Heart right ventricle (tissue), 16 donors: ENCODE measurements at regions not wholly inside any gene's neighbourhood (a gene's known extent, or its start where the extent isn't known, plus 50 kb on each side); places are given as distances from the start of the nearest gene placed in this dataset.

Experiments
- ATAC-seq, 8 donors: fragments of 200-7000 bp; cut with Tn5 transposase; one replicate each; pipeline ENCODE4 v1.9.1; 2020; ENCODE audit warnings: mild to moderate bottlenecking in 8 of 8, moderate library complexity in 8 of 8, moderate number of reproducible peaks in 1 of 8
- DNase-seq, 2 donors: peaks; one replicate each; pipeline ENCODE4 v3.0.0-alpha.2; 2020
- H3K27ac ChIP-seq, 10 donors: fragments of 200-600 bp; sonication (generic) in 2 of 10; one replicate each; pipeline versions ENCODE4 v1.5.0 to v1.8.0; 2020 to 2022; ENCODE audit warnings: mild to moderate bottlenecking in 3 of 10
- H3K27me3 ChIP-seq, 7 donors: fragments of 200-600 bp; one replicate each; pipeline ENCODE4 v1.8.0; 2021 to 2022; ENCODE audit warnings: mild to moderate bottlenecking in 2 of 7
- H3K36me3 ChIP-seq, 9 donors: fragments of 200-600 bp; sonication (generic) in 1 of 9; one replicate each; pipeline versions ENCODE4 v1.5.0 to v1.8.0; 2020 to 2022; ENCODE audit warnings: mild to moderate bottlenecking in 2 of 9
- H3K4me1 ChIP-seq, 9 donors: fragments of 200-600 bp; sonication (generic) in 1 of 9; one replicate each; pipeline versions ENCODE4 v1.5.0 to v1.8.0; 2020 to 2022; ENCODE audit warnings: mild to moderate bottlenecking in 4 of 9
- H3K4me3 ChIP-seq, 10 donors: fragments of 200-600 bp; sonication (generic) in 2 of 10; one replicate each; pipeline versions ENCODE4 v1.5.0 to v1.8.0; 2020 to 2022; ENCODE audit warnings: mild to moderate bottlenecking in 7 of 10, moderate library complexity in 2 of 10
- H3K9me3 ChIP-seq, 11 donors: fragments of 200-600 bp in 10 of 11; sonication (generic) in 2 of 11; one replicate each; pipeline versions ENCODE4 v1.5.0 to v1.8.0; 2013 to 2022; ENCODE audit warnings: mild to moderate bottlenecking in 2 of 11, control low read depth in 1 of 11, moderate library complexity in 1 of 11
- CTCF ChIP-seq, 9 donors: fragments of 200-600 bp; sonication (generic) in 2 of 9; IDR thresholded peaks; one replicate each; pipeline versions ENCODE4 v1.5.0 to v1.8.0; 2021 to 2022; ENCODE audit warnings: antibody characterized with exemption in 9 of 9, mild to moderate bottlenecking in 5 of 9, moderate library complexity in 1 of 9
- whole genome bisulfite sequencing, 2 donors: extraction: QIAGEN DNeasy Blood & Tissue Kit; methylation state at CpG; one replicate each; pipeline ENCODE4 v1.1.7; 2013; ENCODE audit warnings: inconsistent platforms in 1 of 2; 5-methylcytosine and 5-hydroxymethylcytosine counted together
- intact Hi-C, 10 donors: fragments of 100-400 bp; cut with DNase I; formaldehyde crosslinking; loops; one replicate each; pipeline versions ENCODE4 v1.11.1 to v1.14.2; 2022
- donor health status: Arrhythmogenic right ventricular cardiomyopathy.
- donor health status: ischemic (EF 13 %, LVEDD 7.1; RV severe dilation, severe dysfunction).
- donor health status: healthy with polysubstance abuse.
- donor health status: DM: no; HTN: yes; CAD: no.
- donor health status: DM: no; HTN: no; CAD: no.
- donor health status: ischemic (EF 25% LVEDD 6.9; RV normal size, moderate dysfunction).
- donor health status: ischemic (EF 25% LVEDD 5.7; RV mildly dilated, moderate dysfunction).
- donor health status: healthy.
- donor health status: DM: yes; HTN: yes; CAD: no.
- donor health status: Ischemic cardiomyopathy.
- donor health status: ischemic (EF 35%, LVEDD 5.7; RV mildly dilated, moderate dysfunction).
- donor health status: nonischemic (EF 11% LVEDD 7.7; RV severe dilation, severe dysfunction).
- donor health status: DM: yes; HTN: yes; CAD: no.
- donor health status: PGD.
- donor health status: ischemic (EF 29% LVEDD 5.4; RV normal size, mild dysfunction).
- donor health status: nonischemic (EF 23%, LVEDD 6.1; RV moderate dilation, normal function).

- intact Hi-C loops = no loop called here
- no peaks in the 10 kb centered on the region for H3K27me3 ChIP-seq
- no peak for TF ChIP-seq CTCF (IDR thresholded peaks at IDR 0.05)
- peaks cover 0 to 21% (median 14%) of the 10 kb centered on the region in 9 donors for H3K4me1 ChIP-seq
- no peak for ATAC-seq
- DNase-seq = no peak
- no peaks in the 10 kb centered on the region for H3K9me3 ChIP-seq
- peak overlapping the region in 4 of 10 donors; percentile 33 to 71 (median 67) for H3K27ac ChIP-seq
- WGBS, 2 donors = 91 to 97% methylated on average over 5 of the region's 5 CpGs
- no peak overlapping the region for H3K4me3 ChIP-seq
- no peaks in the 10 kb centered on the region for H3K36me3 ChIP-seq
Observed at GRCh38 chr14:64653900-64654245, 50.4 kb upstream of the PLEKHG3 start.

GRCh38 chr14:64654246-64654900, 49.9 kb upstream of the PLEKHG3 start:
- H3K36me3 ChIP-seq = no peaks in the 10 kb centered on the region
- TF ChIP-seq CTCF (IDR thresholded peaks at IDR 0.05) = no peak
- H3K4me3 ChIP-seq = no peak overlapping the region
- H3K27me3 ChIP-seq = peaks cover 0 to 4% (median 0%) of the 10 kb centered on the region in 7 donors
- no peaks in the 10 kb centered on the region for H3K9me3 ChIP-seq
- peak overlapping the region in 6 of 10 donors; percentile 33 to 71 (median 62) for H3K27ac ChIP-seq
- H3K4me1 ChIP-seq = peaks cover 0 to 24% (median 14%) of the 10 kb centered on the region in 9 donors
- intact Hi-C loops = no loop called here
- DNase-seq (no peak), ATAC-seq (peak; percentile 18 to 83 (median 75))
- 31 to 41% methylated on average over 5 of the region's 5 CpGs for WGBS, 2 donors
